Esophagus squamous epithelium (tissue), 4 donors: ENCODE measurements at regions not wholly inside any gene's neighbourhood (a gene's known extent, or its start where the extent isn't known, plus 50 kb on each side); places are given as distances from the start of the nearest gene placed in this dataset.

Experiments
- CTCF ChIP-seq, 6 experiments: fragments of 450-650 bp in 4 of 6; fragments of 200-600 bp in 2 of 6; sonication (generic) in 2 of 6; IDR thresholded peaks; one replicate each; pipeline ENCODE4 v1.5.1; 2016 to 2019; ENCODE audit warnings: antibody characterized with exemption in 6 of 6, mild to moderate bottlenecking in 4 of 6, moderate library complexity in 4 of 6
- POLR2A ChIP-seq, 4 donors: fragments of 450-650 bp; IDR thresholded peaks; one replicate each; pipeline ENCODE4 v1.6.1; 2017; ENCODE audit warnings: antibody characterized with exemption in 4 of 4, mild to moderate bottlenecking in 4 of 4, moderate library complexity in 3 of 4

- TF ChIP-seq CTCF (IDR thresholded peaks at IDR 0.05) (no peak), POLR2A (IDR thresholded peaks at IDR 0.05) (no peak)
These were observed 1146.1 kb downstream of the KCNT2 start for GRCh38 chr1:195462152-195462551.
